ENCODE measurements at regions not wholly inside any gene's neighbourhood (a gene's known extent, or its start where the extent isn't known, plus 50 kb on each side); places are given as distances from the start of the nearest gene placed in this dataset.

GRCh38 chr6:53724501-53724900 is 58.9 kb upstream of the KLHL31 start:
- Mint-ChIP-seq H3K9me3 (peaks cover 5% of the 10 kb centered on the region), H3K27ac (peak overlapping the region; percentile 41), H3K27me3 (no peaks in the 10 kb centered on the region), H3K36me3 (no peaks in the 10 kb centered on the region), H3K4me1 (ENCODE audit: unreplicated experiment) (peaks cover 20% of the 10 kb centered on the region), H3K4me3 (no peak overlapping the region)
- no peak for DNase-seq (ENCODE audit: extremely low spot score, unreplicated experiment)
- no peak for TF ChIP-seq CTCF (conservative IDR thresholded peaks at IDR 0.05)

GRCh38 chr6:53723331-53723730 is 57.8 kb upstream of the KLHL31 start:
- Mint-ChIP-seq H3K27ac (peak overlapping the region; percentile 4), H3K4me3 (no peak overlapping the region), H3K36me3 (no peaks in the 10 kb centered on the region), H3K4me1 (ENCODE audit: unreplicated experiment) (peaks cover 21% of the 10 kb centered on the region), H3K9me3 (peaks cover 5% of the 10 kb centered on the region), H3K27me3 (no peaks in the 10 kb centered on the region)
- TF ChIP-seq CTCF (conservative IDR thresholded peaks at IDR 0.05) = no peak
- no peak for DNase-seq (ENCODE audit: extremely low spot score, unreplicated experiment)

- H3K4me3 Mint-ChIP-seq = no peak overlapping the region
- no peak for TF ChIP-seq CTCF (conservative IDR thresholded peaks at IDR 0.05)
- no peak for DNase-seq (ENCODE audit: extremely low spot score, unreplicated experiment)
- peaks cover 13% of the 10 kb centered on the region for H3K4me1 Mint-ChIP-seq (ENCODE audit: unreplicated experiment)
- peaks cover 5% of the 10 kb centered on the region for H3K9me3 Mint-ChIP-seq
- no peaks in the 10 kb centered on the region for H3K27me3 Mint-ChIP-seq
- no peaks in the 10 kb centered on the region for H3K36me3 Mint-ChIP-seq
- no peak overlapping the region for H3K27ac Mint-ChIP-seq
Measured at GRCh38 chr6:53721766-53722165, 56.2 kb upstream of the KLHL31 start.

GRCh38 chr6:53718597-53719460 is 53.3 kb upstream of the KLHL31 start:
- Mint-ChIP-seq H3K36me3 (no peaks in the 10 kb centered on the region), H3K27me3 (no peaks in the 10 kb centered on the region), H3K27ac (peak overlapping the region; percentile 34), H3K9me3 (no peaks in the 10 kb centered on the region), H3K4me3 (peak overlapping the region; percentile 65), H3K4me1 (ENCODE audit: unreplicated experiment) (peaks cover 7% of the 10 kb centered on the region)
- peak; percentile 90 for TF ChIP-seq CTCF (conservative IDR thresholded peaks at IDR 0.05)
- DNase-seq (ENCODE audit: extremely low spot score, unreplicated experiment) = no peak

- Mint-ChIP-seq H3K4me3 (no peak overlapping the region), H3K4me1 (ENCODE audit: unreplicated experiment) (peaks cover 7% of the 10 kb centered on the region)
- TF ChIP-seq CTCF (conservative IDR thresholded peaks at IDR 0.05) = no peak
Measured at GRCh38 chr6:53717566-53717965, 52.0 kb upstream of the KLHL31 start.

More at GRCh38 chr6:53717566-53717965, 52.0 kb upstream of the KLHL31 start:
- H3K36me3 Mint-ChIP-seq = no peaks in the 10 kb centered on the region
- no peak overlapping the region for H3K27ac Mint-ChIP-seq
- H3K9me3 Mint-ChIP-seq = no peaks in the 10 kb centered on the region
- H3K27me3 Mint-ChIP-seq = no peaks in the 10 kb centered on the region
- DNase-seq (ENCODE audit: extremely low spot score, unreplicated experiment) = no peak
